ENCODE measurements at regions not wholly inside any gene's neighbourhood (a gene's known extent, or its start where the extent isn't known, plus 50 kb on each side); places are given as distances from the start of the nearest gene placed in this dataset.
A peak's percentile ranks its signal among the peaks of the same experiment; 100 is the strongest.

DNA sequence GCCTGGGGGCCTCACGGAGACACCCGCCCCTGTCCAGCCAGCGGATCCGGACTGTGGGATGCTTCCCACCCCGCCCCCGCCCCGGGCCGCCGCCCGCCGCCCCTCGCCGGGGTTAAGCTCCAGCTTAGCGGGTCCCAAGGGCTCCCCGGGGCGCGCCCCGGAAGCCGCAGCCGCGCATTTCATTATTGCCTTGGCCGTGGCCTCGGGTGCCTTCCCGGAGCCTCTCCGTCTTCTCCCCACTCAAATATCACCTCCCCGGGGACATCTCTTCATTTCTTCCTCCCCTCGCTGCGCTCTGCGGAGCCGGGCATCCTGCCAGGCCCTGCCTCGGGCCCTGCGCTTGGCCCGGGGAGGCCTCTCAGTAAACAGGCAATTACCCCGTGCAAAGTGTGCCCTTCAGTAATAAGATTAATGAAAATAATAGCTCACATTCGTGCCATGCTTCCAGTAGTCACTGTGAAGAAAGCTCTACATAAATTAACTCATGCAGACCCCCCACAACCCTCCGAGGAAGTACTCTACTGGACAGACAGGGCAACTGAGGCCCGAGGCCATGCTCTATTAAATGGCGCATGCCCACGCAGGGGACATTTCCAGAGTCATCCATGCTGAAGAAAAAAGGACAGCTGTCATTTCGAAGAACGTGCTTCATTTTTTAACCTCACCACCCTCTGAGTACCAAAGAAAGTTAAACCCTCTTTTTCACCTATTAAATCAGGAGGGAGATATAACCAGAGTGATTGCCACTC lies 49.9 kb upstream of the LAPTM5 start:
- WGBS, 4 donors: 13 to 32% (median 18%) methylated on average over 18 to 41 of the region's 41 CpGs
- peaks cover 26 to 46% of the 10 kb centered on the region in 2 donors for H3K4me1 ChIP-seq (replicated peaks in 1 of 2)
- H3K36me3 ChIP-seq (replicated peaks in 1 of 2): no peaks in the 10 kb centered on the region
- TF ChIP-seq POLR2A (IDR thresholded peaks at IDR 0.05) (no peak), CTCF (IDR thresholded peaks at IDR 0.05) (no peak)
- DNase-seq: peak in 6 of 7 donors; percentile 67 to 81 (median 76)
- H3K9me3 ChIP-seq (replicated peaks in 1 of 3): no peaks in the 10 kb centered on the region
- no peaks in the 10 kb centered on the region for H3K27me3 ChIP-seq
- peak overlapping the region in 1 of 4 donors; percentile 20 for H3K4me3 ChIP-seq
- peak overlapping the region in 3 of 5 donors; percentile 72 to 89 (median 83) for H3K27ac ChIP-seq
- intact Hi-C loops (cut with DNase I): no loop called here

Data from adrenal gland (tissue), 9 donors.